Spleen (tissue), 7 donors: ENCODE measurements at regions not wholly inside any gene's neighbourhood (a gene's known extent, or its start where the extent isn't known, plus 50 kb on each side); places are given as distances from the start of the nearest gene placed in this dataset.

Experiments
- CTCF ChIP-seq, 11 experiments: fragments of 200-600 bp in 7 of 11; fragments of 450-650 bp in 4 of 11; sonication (generic) in 4 of 11; IDR thresholded peaks in 8 of 11; conservative IDR thresholded peaks in 3 of 11; 1 replicate in 7 of 11; 2 replicates in 4 of 11; pipeline versions ENCODE4 v1.4.0 to v1.8.0; 2016 to 2021; ENCODE audit warnings: antibody characterized with exemption in 11 of 11, inconsistent platforms in 4 of 11, mild to moderate bottlenecking in 1 of 11
- POLR2A ChIP-seq, 3 donors: fragments of 450-650 bp; IDR thresholded peaks; one replicate each; pipeline ENCODE4 v1.5.1; 2017; ENCODE audit warnings: antibody characterized with exemption in 3 of 3, mild to moderate bottlenecking in 1 of 3
- donor health status: DM: no; HTN: no; CAD: no; lungs with moderate emphysema.
- donor health status: DM: no; HTN: no; CAD: no.
- donor health status: DM: no; HTN: no; CAD: no.

GRCh38 chr11:121775276-121775675 lies 322.5 kb upstream of the SORL1-AS1 start:
- no peak for TF ChIP-seq CTCF (IDR thresholded peaks at IDR 0.05 in 8 of 11, conservative IDR thresholded peaks at IDR 0.05 in 3 of 11)
- no peak for TF ChIP-seq POLR2A (IDR thresholded peaks at IDR 0.05)
